GM12865 (cell line): ENCODE measurements at regions not wholly inside any gene's neighbourhood (a gene's known extent, or its start where the extent isn't known, plus 50 kb on each side); places are given as distances from the start of the nearest gene placed in this dataset.
A peak's percentile ranks its signal among the peaks of the same experiment; 100 is the strongest.

ENCODE experiments used
- DNase-seq: peaks from one replicate; pipeline ENCODE4 v3.0.0; 2010; ENCODE audit warnings: low read depth
- H3K4me3 ChIP-seq: 2 replicates; pipeline ENCODE4 v1.5.1; 2011; ENCODE audit warnings: mild to moderate bottlenecking, low read depth, low read length, control low read depth
- TF ChIP-seq, protein P1 (sequence below): IDR thresholded peaks from 2 replicates; pipeline ENCODE4 v1.5.1; 2011; ENCODE audit warnings: low read length, control low read depth, low read depth, inconsistent platforms; ENCODE audit not compliant: insufficient read depth; ENCODE audit errors: missing control alignments

DNA sequence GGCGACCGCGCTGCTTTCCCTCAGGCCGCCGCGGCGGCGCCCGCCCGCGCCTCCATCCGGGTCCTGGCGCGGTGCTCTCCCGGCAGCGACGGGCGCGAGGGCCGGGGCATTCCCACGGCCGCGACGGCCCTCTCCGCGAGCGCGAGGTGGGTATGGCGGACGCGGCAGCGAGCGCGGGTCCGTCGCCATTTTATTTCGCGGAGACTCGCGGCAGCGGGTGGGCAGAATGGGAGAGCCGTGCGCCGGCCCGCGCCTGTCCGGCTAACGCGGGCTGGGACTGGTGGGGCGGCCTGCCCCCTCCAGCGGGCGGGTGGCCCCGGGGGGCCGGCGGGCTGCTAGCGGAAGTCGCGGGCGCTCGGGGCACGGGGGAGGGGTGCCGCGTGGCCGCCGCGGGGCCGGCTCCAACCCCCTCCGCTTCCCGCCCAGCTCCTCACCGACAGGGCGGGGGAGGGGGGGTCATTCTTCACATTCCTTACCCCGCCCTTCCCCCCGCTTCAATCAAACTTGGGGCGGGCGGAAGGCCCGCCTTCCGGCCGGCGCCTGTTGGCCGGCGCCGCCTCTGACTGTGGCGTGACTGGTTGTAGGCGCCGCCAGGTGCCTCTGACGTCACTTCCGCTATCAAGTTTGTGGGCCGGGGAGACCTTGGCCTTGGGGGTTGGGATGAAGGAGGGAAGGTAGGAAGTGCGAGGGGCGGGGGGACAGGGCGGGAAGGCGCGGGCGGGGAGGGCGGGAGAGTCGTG is 82.1 kb downstream of the PTPDC1 start:
- peak; percentile 99 for DNase-seq
- TF ChIP-seq, protein P1, sequence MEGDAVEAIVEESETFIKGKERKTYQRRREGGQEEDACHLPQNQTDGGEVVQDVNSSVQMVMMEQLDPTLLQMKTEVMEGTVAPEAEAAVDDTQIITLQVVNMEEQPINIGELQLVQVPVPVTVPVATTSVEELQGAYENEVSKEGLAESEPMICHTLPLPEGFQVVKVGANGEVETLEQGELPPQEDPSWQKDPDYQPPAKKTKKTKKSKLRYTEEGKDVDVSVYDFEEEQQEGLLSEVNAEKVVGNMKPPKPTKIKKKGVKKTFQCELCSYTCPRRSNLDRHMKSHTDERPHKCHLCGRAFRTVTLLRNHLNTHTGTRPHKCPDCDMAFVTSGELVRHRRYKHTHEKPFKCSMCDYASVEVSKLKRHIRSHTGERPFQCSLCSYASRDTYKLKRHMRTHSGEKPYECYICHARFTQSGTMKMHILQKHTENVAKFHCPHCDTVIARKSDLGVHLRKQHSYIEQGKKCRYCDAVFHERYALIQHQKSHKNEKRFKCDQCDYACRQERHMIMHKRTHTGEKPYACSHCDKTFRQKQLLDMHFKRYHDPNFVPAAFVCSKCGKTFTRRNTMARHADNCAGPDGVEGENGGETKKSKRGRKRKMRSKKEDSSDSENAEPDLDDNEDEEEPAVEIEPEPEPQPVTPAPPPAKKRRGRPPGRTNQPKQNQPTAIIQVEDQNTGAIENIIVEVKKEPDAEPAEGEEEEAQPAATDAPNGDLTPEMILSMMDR = no peak
- H3K4me3 ChIP-seq = peak overlapping the region; percentile 52

DNA sequence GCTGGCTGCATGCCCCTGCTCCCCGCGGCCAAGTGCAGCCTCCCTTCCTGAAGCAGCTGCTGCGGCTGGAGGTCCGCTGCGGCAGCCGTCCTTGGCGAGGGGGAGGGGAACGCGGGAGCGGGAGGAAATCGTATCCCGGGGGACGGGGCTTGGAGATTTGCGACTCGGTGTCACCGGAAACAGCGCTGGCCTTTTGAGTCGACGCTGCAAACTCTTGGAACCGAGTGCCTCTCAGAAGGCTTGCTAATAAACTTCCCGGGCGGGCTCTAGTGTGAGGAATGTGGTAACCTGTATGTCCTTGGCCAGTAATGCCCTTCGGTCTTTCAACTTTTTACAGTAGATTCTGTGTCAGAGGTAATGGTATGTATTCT is 82.7 kb downstream of the PTPDC1 start:
- TF ChIP-seq, protein P1 = no peak
- DNase-seq = no peak
- peak overlapping the region; percentile 52 for H3K4me3 ChIP-seq

DNA sequence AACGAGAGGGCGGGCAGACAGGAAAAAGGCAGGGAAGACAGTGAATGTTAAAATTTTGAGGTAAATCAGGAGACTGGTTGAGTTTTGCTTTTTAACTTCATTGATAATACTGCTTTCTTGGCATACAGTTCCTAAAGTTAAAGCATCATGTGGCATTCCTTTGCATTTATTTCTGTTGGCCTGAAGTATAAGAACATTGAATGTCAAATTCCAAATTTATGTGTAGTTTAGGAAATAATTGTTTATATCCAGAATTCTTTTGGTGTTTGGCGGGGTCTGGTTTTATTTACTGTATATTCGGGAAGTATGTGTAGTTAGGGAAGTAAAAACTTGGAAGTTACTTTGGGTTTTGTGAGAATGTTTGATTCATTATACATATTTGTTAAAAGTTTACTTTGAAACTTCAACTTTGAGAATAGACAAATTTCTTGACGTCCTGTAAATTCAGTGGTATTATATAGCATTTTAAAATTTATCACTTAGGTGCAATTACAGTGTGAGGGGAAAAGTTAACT is 83.2 kb downstream of the PTPDC1 start:
- TF ChIP-seq, protein P1 = no peak
- no peak for DNase-seq

DNA sequence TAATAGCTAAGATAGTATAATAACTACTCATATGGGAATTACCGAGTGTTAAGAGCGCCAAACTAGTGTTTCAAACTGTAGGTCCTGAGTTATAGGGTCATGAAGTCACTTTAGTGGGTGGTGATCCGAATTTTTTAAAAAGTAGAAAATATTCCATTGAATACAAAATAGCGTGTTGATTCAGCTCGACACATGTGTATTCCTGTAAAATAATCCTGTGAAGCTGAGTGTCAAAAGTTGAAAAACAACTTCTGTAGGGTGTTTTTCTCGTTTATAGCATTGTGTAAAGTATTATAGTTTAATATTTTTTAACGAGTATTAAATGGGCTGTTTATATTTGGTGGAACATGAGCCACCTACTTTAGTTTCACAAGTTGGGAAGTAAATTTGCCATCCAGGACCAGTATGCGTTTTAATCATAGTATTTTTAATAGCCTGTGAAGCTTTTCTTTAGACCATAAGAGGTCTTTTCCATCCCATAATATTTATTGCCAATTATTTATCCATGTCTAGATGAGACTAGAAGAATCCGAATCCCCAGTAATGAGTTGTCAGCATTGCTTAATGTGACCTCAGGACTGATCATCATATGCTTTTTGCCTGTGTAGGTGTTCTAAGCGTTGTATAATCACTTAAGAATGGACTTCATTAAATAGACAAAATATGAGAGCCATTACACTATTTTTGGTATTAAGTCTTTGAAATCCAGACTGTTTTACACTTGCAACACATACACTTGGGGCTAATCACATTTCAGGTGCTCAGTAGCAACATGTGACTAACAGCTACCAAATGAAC is 84.1 kb downstream of the PTPDC1 start:
- peak overlapping the region; percentile 52 for H3K4me3 ChIP-seq
- TF ChIP-seq, protein P1 = no peak
- no peak for DNase-seq

More for the DNA sequence above, 83.2 kb downstream of the PTPDC1 start:
- H3K4me3 ChIP-seq = peak overlapping the region; percentile 52

DNA sequence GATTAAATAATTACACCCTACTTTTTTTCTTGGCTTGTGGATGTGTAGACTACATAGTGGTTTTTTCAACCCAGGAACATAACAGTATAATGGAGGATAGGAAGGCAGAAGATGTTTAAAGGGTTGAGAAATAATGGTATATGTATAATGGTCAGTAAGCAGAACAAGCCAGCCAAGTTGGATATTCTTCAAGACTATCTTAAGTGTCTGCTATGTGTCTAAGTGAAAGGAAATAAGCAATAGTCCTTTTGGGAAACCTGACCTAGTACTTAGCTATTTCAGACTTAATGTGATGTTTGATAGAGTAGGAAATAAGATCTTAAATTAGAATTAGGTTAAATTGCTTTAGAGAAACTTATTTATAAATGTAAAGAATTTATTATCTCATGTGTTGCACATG is 85.7 kb downstream of the PTPDC1 start:
- H3K4me3 ChIP-seq = peak overlapping the region; percentile 52
- no peak for DNase-seq

DNA sequence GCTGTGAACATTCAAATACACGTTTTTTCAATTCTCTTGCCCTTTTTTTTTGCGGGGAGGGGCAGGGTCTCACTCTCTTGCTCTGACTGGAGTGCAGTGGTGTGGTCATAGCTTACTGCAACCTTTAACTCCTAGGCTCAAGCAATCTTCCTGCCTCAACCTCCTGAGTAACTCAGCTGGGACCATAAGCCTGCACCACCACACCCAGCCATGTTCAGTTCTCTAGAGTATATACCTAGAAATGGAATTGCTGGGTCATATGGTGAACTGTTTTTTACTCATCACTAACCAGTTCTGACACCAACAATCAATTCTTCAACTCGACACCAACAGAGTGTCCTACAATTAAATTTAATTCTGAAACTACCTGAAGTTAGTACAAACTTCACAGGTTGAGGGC is 85.5 kb upstream of the ZNF169 start:
- DNase-seq = peak; percentile 62
- H3K4me3 ChIP-seq = no peak overlapping the region
- TF ChIP-seq, protein P1 = no peak

More for the DNA sequence above, 85.7 kb downstream of the PTPDC1 start:
- TF ChIP-seq, protein P1 = no peak
